NOMO-1 (cell line): ENCODE measurements at regions not wholly inside any gene's neighbourhood (a gene's known extent, or its start where the extent isn't known, plus 50 kb on each side); places are given as distances from the start of the nearest gene placed in this dataset.
A peak's percentile ranks its signal among the peaks of the same experiment; 100 is the strongest.

Experiments used
- DNase-seq, 2 experiments: peaks; one replicate each; lab custom pipeline; 2025; ENCODE audit not compliant: unreplicated experiment in 2 of 2; lab: John Stamatoyannopoulos, UW

DNA sequence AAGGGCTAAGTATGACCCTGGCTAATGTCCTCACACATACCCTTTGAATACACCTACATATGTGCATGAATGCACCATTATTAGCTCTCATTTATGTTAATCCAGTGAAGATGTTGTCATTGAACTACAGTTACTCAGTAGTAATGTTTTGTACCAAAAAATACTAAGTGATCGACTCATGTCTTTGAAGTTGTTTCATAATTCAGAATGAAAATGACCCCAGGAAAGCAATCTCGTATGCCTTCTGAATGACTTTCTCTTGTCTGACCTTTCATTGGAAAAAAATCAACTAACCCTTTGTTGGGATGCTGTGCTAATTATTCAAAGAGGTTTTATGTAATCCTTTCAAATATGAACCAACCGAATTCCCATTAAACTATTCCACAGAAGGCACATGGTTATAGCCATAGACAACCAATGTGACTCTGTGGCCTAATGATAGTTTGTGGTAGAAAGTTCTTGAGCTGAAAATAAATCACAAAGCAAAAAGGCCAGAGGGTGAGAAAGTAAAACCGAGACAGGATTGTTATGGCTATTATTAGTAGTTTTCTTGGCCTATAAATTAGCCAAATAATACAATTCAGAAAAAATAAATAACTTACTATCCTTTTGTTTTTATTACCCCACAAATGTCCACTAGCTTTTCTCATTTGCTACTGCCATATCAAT is 86.8 kb upstream of the STARD13 start:
- DNase-seq = no peak

GRCh38 chr13:33373624-33374023 is 88.1 kb upstream of the STARD13 start:
- no peak for DNase-seq

GRCh38 chr13:33375421-33375820 is 89.9 kb upstream of the STARD13 start:
- DNase-seq = no peak

DNA sequence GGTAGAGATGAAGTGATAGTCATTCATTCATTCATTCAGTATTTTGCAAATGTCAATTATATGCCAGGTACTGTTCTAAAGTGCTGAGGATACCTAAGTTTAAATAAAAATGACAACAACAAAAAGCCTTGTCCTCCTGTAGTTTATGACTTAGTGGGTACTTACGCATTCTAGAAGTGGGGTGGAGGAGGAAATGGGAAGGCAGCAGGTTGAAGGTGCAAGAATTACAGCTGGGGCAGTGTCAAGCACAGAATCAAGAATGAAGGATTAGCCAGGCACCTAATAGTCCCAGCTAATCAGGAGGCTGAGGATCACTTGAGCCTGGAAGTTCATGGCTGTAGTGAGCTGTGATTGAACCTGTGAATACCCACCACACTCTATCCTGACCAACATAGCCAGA is 90.7 kb upstream of the STARD13 start:
- no peak for DNase-seq

DNA sequence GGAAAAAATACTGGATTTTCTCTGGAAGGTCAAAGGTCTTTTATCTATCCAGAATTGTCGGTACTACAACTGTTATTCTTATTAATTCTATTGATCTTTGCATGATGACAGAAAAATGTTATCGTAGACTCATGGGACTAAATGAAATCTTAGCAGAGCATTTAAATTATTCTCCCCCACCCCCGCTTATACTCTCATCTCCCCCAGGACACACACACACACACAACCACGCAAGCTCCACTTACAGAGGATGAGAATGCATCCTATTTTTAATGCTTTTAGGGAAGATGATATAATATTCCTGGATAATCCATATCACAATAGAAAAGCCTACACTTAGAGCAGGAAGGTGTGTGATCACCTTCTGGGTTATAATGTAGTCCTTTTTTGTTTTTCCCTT is 91.9 kb upstream of the STARD13 start:
- no peak for DNase-seq

GRCh38 chr13:33377825-33378224 is 92.3 kb upstream of the STARD13 start:
- no peak for DNase-seq

DNA sequence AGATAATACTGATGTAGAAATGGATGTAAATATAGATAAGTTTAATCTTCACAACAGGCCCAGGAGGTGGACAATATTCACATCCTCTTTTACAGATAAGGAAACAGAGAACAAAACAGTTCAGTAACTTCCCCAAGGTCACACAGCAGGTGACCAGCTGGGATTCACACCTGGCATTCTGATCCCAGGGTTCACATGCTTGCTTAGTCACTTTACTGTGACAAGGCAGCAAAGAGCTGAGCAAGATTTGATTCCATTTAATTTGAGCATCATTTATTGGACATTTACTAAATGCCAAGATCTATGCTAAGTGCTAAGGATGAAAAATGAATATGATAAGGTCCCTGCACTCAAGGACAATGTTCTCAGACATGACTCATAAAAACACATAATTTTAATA is 94.1 kb upstream of the STARD13 start:
- DNase-seq = no peak

DNA sequence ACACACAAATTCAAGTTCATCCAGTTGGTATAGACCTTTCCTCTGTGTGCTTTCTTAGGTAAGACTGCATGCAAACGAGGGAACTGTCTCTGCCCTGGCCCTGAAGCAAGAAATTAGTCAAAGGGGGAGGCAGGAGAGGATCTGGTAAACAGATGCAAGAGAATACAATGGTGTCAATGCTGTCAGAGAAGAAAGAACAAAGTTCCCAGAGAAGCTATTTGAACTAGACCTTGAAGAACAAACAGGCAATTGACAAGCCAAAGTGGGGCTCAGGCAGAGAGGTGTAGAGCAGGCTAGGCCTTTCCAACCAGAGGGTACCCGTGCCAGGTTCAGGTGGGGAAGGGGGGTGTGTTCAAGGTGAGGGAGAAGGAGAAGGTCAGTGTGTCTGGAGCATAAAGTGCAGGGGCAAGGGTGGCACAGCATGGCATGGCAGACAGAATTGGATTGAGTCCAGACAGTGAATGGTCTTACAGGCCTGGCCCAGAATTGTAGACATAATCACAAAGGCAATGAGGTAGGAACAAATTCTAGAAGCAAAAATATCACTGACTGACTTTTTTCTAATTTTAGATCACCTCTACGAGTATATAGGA is 95.0 kb upstream of the STARD13 start:
- DNase-seq = no peak

DNA sequence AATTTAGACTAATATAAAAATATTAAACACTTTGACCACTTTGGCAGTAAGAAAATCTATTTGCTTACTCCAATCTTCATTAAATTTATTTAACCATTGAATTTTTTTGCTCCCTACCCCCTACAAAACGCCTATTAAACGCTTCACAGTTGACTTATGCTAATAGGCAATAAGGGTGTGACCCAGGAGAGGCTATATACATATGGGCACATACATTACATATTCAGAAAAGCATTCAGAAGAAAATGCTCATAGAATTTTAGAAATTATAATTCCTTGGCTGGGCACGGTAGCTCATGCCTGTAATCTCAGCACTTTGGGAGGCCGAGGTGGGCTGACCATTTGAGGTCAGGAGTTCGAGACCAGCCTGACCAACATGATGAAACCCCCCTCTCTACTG is 95.6 kb upstream of the STARD13 start:
- DNase-seq = no peak

DNA sequence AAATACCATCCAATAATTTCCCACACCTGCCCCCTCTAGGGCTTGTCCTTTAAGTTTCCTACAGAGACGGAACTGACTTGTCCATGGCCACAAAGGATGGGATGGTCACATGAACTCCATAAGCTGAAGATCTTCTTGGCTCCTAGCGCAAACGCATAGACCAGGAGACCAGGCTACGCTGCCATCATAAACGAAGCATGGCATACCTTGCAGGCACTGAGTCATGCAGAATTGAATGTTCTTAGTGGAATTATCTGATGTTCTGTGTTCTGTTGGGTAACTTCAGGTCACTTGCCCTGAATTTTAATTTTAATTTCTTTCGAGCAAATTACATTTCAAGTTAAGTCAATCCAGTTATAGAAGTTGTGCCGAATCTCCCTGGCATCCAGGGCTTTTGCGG is 96.4 kb upstream of the STARD13 start:
- DNase-seq = no peak

DNA sequence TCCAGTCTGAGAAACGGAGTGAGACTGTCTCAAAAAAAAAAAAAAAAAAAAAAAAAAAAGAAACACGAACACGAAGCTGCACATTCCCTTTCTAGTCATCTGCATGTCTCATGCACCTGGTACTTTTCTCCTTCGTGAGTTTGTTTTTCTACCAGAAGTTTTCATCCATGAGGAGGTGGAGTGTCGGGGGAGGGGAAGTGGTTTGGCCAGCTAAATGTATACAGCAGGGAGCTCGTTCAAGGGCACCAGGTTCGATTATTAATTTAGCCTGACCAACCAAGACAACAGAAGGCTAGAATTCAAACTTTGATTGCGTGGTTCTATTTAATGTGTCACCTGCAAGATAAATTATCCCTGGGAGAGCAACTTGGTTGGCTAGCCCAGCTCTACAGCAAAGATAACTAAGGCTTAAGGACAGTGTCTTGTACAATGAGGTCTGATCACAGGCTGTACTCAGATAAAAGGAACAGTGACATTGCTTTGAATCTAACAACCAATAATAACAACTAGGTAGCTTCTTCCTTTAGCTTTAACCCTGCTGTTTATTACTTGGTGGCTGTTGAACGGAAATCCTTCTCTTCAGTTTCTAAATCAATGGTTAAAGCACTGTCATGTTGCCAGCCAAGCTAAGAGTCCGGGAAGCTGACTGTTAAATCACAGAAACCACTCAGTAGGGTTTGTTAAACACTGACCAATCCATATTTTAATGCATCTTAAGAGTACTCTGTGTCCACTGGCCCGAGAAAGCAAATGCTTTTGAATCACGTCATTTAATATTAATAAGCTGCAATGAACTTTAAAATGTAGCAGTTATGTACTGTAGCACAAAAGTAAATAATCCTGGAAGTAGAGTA is 98.4 kb upstream of the STARD13 start:
- DNase-seq = no peak

GRCh38 chr13:33388286-33388998 is 102.9 kb upstream of the STARD13 start:
- peak; percentile 15 to 57 for DNase-seq

GRCh38 chr13:33392794-33393405 is 107.3 kb upstream of the STARD13 start:
- no peak for DNase-seq

GRCh38 chr13:33394294-33394932 is 108.9 kb upstream of the STARD13 start:
- no peak for DNase-seq

DNA sequence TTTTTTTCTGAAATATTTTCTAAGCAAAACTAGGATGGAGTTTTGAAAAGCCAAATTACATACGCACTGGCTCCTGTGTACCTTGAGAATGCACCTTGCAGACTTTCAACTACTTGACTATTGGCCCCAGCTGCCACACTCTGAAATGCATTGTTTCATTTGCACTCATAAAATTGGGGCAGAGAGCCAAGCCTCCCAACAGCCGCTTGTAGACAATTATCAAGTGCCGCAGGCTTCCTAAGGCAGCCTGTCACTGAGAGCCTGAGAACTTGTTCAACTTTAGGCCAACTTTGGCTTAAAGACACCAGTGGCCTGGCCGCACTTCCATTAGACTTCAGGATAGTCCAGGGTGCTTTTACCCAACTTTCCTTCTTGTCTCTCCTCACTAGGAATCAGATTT is 115.7 kb upstream of the STARD13 start:
- no peak for DNase-seq

DNA sequence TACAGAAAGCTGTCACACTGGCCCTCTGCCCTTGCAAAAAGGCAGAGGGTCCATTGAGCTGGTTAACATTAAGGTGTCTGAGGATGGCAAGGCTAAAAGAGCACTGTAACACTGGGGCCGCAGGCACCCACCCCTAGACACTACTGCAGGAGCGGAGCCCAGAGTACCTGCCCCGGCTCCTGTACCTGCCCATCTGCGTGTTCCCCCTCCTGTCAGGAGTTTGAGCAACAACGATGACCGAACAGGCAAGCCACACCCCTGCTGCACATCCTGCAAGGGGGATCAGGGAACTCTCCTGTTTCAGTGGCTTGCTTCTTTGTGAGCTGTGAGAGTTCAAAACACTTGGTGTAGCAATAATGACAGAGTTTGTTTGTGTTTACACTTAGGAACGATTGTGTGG is 117.4 kb upstream of the STARD13 start:
- no peak for DNase-seq

GRCh38 chr13:33403807-33404362 is 118.3 kb upstream of the STARD13 start:
- DNase-seq = no peak

DNA sequence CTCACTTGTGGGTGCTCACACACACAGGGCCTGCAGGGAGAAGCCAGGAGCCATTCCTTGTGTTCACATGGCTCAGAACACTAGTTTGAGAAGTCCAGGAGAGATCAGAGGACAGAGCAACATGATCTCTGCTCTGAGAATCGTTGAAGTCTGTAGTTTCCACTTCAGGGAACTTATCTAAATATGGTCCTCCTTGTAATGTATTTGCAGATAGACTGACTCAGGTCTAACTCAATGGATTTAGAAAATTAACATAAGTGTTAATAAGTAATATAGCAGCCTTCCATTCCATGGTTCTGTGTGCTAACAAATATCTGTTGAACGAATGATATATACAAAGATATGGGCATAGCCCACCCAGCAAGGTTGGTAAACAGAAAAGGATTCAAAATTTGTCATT is 119.8 kb upstream of the STARD13 start:
- no peak for DNase-seq

DNA sequence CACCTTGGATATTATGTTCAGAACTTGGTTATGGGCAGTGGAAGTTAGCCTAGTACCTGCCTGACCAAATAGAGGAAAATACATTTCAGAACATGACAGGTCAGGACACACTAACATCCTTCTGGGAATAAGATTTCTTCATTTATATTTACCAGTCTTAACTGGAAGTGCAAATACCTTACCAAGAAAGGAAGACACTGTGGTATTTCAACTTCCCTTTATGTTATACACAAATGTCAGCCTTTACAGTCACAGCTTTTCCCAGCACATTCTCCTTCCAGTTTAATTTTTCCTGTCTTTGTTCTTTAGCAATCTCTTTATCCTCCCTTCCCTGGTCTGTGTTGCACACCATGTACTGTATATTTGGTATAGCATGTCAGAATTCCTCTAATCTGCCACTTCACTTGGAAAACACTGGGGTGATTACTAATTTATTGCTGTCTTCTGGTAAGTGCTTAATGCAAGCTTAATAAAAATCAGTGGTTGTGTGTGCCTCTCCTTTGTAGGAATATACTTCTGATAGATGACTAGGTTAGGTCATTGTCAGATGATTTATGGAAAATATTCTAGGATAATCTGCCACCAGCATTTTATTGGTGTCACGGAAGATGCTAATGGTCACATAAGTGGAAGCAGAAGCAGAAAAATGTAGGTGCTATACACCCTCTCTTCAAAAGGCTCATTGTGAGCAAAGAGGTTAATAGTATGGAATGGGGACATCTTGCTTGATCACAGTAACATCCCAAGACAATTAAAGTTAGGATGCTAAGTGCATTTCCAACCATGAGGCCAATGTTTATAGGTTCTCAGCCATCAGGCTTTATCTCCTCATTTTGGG is 124.3 kb upstream of the STARD13 start:
- DNase-seq = no peak
